ENCODE measurements at regions not wholly inside any gene's neighbourhood (a gene's known extent, or its start where the extent isn't known, plus 50 kb on each side); places are given as distances from the start of the nearest gene placed in this dataset.

GRCh38 chr13:34776390-34776981 lies 165.6 kb upstream of the NBEA start:
- no peak overlapping the region for H3K27ac Mint-ChIP-seq (ENCODE audit: unreplicated experiment)

GRCh38 chr13:34777089-34777913 lies 164.8 kb upstream of the NBEA start:
- POLR2A ChIA-PET: no interaction called here
- H3K4me3 ChIP-seq (ENCODE audit: low read depth, low read length): no peak overlapping the region
- intact Hi-C loops (cut with micrococcal nuclease; ENCODE audit: unreplicated experiment): no loop called here
- no peaks in the 10 kb centered on the region for H3K9me3 ChIP-seq
- peaks cover 7% of the 10 kb centered on the region for H3K9me3 Mint-ChIP-seq (ENCODE audit: unreplicated experiment)
- H3K36me3 ChIP-seq (ENCODE audit: control insufficient read depth, insufficient read depth, low read length): no peaks in the 10 kb centered on the region
- H3K27me3 Mint-ChIP-seq (ENCODE audit: insufficient read depth, unreplicated experiment): no peaks in the 10 kb centered on the region
- no peak overlapping the region for H3K27ac Mint-ChIP-seq (ENCODE audit: unreplicated experiment)
- H3K27me3 ChIP-seq (replicated peaks; ENCODE audit: control insufficient read depth, insufficient read depth, low read length): no peaks in the 10 kb centered on the region
- DNase-seq: no peak
- CTCF ChIA-PET: interaction anchor here (0.6 kb wide), 1 partner anchor 670 kb away, joined by 3 read pairs; no protein-coding TSS in a partner anchor
- H3K4me3 Mint-ChIP-seq (ENCODE audit: unreplicated experiment): no peak overlapping the region
- peaks cover 2% of the 10 kb centered on the region for H3K4me1 Mint-ChIP-seq (ENCODE audit: low read depth, unreplicated experiment)
- TF ChIP-seq CTCF (IDR thresholded peaks at IDR 0.05; ENCODE audit: insufficient read depth in 1 of 2, low read depth in 1 of 2, low read length in 1 of 2, severe bottlenecking in 1 of 2, unreplicated experiment in 1 of 2): no peak
- H3K36me3 Mint-ChIP-seq (ENCODE audit: insufficient read depth, unreplicated experiment): no peaks in the 10 kb centered on the region
- BruUV-seq (replicated peaks): no TSS peak
- H3K4me1 ChIP-seq: peaks cover 2% of the 10 kb centered on the region

More at GRCh38 chr13:34776390-34776981, 165.6 kb upstream of the NBEA start:
- Mint-ChIP-seq H3K27me3 (ENCODE audit: insufficient read depth, unreplicated experiment) (no peaks in the 10 kb centered on the region), H3K4me1 (ENCODE audit: low read depth, unreplicated experiment) (peaks cover 7% of the 10 kb centered on the region), H3K4me3 (ENCODE audit: unreplicated experiment) (no peak overlapping the region), H3K36me3 (ENCODE audit: insufficient read depth, unreplicated experiment) (no peaks in the 10 kb centered on the region), H3K9me3 (ENCODE audit: unreplicated experiment) (peaks cover 10% of the 10 kb centered on the region)
- no peaks in the 10 kb centered on the region for H3K27me3 ChIP-seq (replicated peaks; ENCODE audit: control insufficient read depth, insufficient read depth, low read length)
- intact Hi-C loops (cut with micrococcal nuclease; ENCODE audit: unreplicated experiment): no loop called here
- H3K36me3 ChIP-seq (ENCODE audit: control insufficient read depth, insufficient read depth, low read length): no peaks in the 10 kb centered on the region
- no peak for DNase-seq
- no TSS peak for BruUV-seq (replicated peaks)
- no peak for TF ChIP-seq CTCF (IDR thresholded peaks at IDR 0.05; ENCODE audit: insufficient read depth in 1 of 2, low read depth in 1 of 2, low read length in 1 of 2, severe bottlenecking in 1 of 2, unreplicated experiment in 1 of 2)
- no peaks in the 10 kb centered on the region for H3K9me3 ChIP-seq
- CTCF ChIA-PET: no interaction called here
- POLR2A ChIA-PET: no interaction called here
- H3K4me1 ChIP-seq: peaks cover 6% of the 10 kb centered on the region
- no peak overlapping the region for H3K4me3 ChIP-seq (ENCODE audit: low read depth, low read length)

GRCh38 chr13:34777914-34778303 lies 164.2 kb upstream of the NBEA start:
- Mint-ChIP-seq H3K27ac (ENCODE audit: unreplicated experiment) (no peak overlapping the region), H3K4me1 (ENCODE audit: low read depth, unreplicated experiment) (no peaks in the 10 kb centered on the region), H3K9me3 (ENCODE audit: unreplicated experiment) (peaks cover 11% of the 10 kb centered on the region), H3K36me3 (ENCODE audit: insufficient read depth, unreplicated experiment) (no peaks in the 10 kb centered on the region), H3K27me3 (ENCODE audit: insufficient read depth, unreplicated experiment) (no peaks in the 10 kb centered on the region), H3K4me3 (ENCODE audit: unreplicated experiment) (no peak overlapping the region)
- no peaks in the 10 kb centered on the region for H3K36me3 ChIP-seq (ENCODE audit: control insufficient read depth, insufficient read depth, low read length)
- no TSS peak for BruUV-seq (replicated peaks)
- ChIA-PET CTCF (no interaction called here), POLR2A (no interaction called here)
- no peaks in the 10 kb centered on the region for H3K9me3 ChIP-seq
- no peak for TF ChIP-seq CTCF (IDR thresholded peaks at IDR 0.05; ENCODE audit: insufficient read depth in 1 of 2, low read depth in 1 of 2, low read length in 1 of 2, severe bottlenecking in 1 of 2, unreplicated experiment in 1 of 2)
- no peak for DNase-seq
- H3K4me1 ChIP-seq: no peaks in the 10 kb centered on the region; the same call in 1 of the 2 replicates
- intact Hi-C loops (cut with micrococcal nuclease; ENCODE audit: unreplicated experiment): no loop called here
- no peaks in the 10 kb centered on the region for H3K27me3 ChIP-seq (replicated peaks; ENCODE audit: control insufficient read depth, insufficient read depth, low read length)
- H3K4me3 ChIP-seq (ENCODE audit: low read depth, low read length): no peak overlapping the region

Measured in Caco-2 (cell line).